Tibial artery (tissue), 4 donors: ENCODE measurements at regions not wholly inside any gene's neighbourhood (a gene's known extent, or its start where the extent isn't known, plus 50 kb on each side); places are given as distances from the start of the nearest gene placed in this dataset.
A peak's percentile ranks its signal among the peaks of the same experiment; 100 is the strongest.

Experiments used
- DNase-seq, 2 donors: peaks; one replicate each; pipeline ENCODE4 v3.0.0-alpha.2; 2019
- H3K27ac ChIP-seq, 2 donors: fragments of 200-600 bp; sonication (generic) in 1 of 2; 1 replicate in 1 of 2; 2 replicates in 1 of 2; pipeline ENCODE4 v1.5.1; 2018 to 2019; ENCODE audit warnings: mild to moderate bottlenecking in 1 of 2
- H3K27me3 ChIP-seq, 2 donors: fragments of 200-600 bp; sonication (generic) in 1 of 2; one replicate each; pipeline versions ENCODE4 v1.5.1 to v1.6.0; 2016 to 2019
- H3K36me3 ChIP-seq, 3 donors: fragments of 200-600 bp; sonication (generic) in 2 of 3; one replicate each; pipeline ENCODE4 v1.5.1; 2016 to 2019; ENCODE audit warnings: mild to moderate bottlenecking in 2 of 3
- H3K4me1 ChIP-seq, 4 donors: fragments of 200-600 bp; sonication (generic) in 2 of 4; 1 replicate in 3 of 4; 2 replicates in 1 of 4; pipeline ENCODE4 v1.5.1; 2016 to 2019
- H3K4me3 ChIP-seq, 2 donors: fragments of 200-600 bp; sonication (generic) in 1 of 2; 1 replicate in 1 of 2; 2 replicates in 1 of 2; pipeline ENCODE4 v1.5.1; 2018 to 2019; ENCODE audit warnings: mild to moderate bottlenecking in 2 of 2
- H3K9me3 ChIP-seq, 3 donors: fragments of 200-600 bp; sonication (generic) in 1 of 3; one replicate each; pipeline ENCODE4 v1.5.1; 2016 to 2019
- CTCF ChIP-seq, 2 experiments: fragments of 200-600 bp in 1 of 2; fragments of 450-650 bp in 1 of 2; IDR thresholded peaks; one replicate each; pipeline ENCODE4 v1.5.1; 2017 to 2019; ENCODE audit warnings: antibody characterized with exemption in 2 of 2, mild to moderate bottlenecking in 1 of 2, moderate library complexity in 1 of 2
- intact Hi-C: fragments of 100-400 bp; cut with DNase I; formaldehyde crosslinking; loops from one replicate; pipeline ENCODE4 v1.15.0; 2023; ENCODE audit warnings: low total_unique reads

GRCh38 chr12:46577063-46577776 is 204.6 kb upstream of the SLC38A2 start:
- Histone ChIP-seq H3K4me3 (no peak overlapping the region), H3K4me1 (peaks cover 0 to 62% (median 35%) of the 10 kb centered on the region in 4 donors), H3K36me3 (no peaks in the 10 kb centered on the region), H3K9me3 (no peaks in the 10 kb centered on the region), H3K27ac (peak overlapping the region; percentile 72), H3K27me3 (no peaks in the 10 kb centered on the region)
- no peak for TF ChIP-seq CTCF (IDR thresholded peaks at IDR 0.05)
- intact Hi-C loops = loop anchor here (10.0 kb wide), 1 partner anchor 202 kb away; the partner anchor contains the start of gene SLC38A2
- DNase-seq = no peak

GRCh38 chr12:46574847-46575246 is 202.3 kb upstream of the SLC38A2 start:
- Histone ChIP-seq H3K4me1 (peaks cover 0 to 62% (median 35%) of the 10 kb centered on the region in 4 donors), H3K9me3 (no peaks in the 10 kb centered on the region), H3K27me3 (no peaks in the 10 kb centered on the region), H3K4me3 (no peak overlapping the region), H3K27ac (peak overlapping the region in 1 of 2 donors; percentile 0), H3K36me3 (no peaks in the 10 kb centered on the region)
- no peak for TF ChIP-seq CTCF (IDR thresholded peaks at IDR 0.05)
- no peak for DNase-seq
- intact Hi-C loops = loop anchor here (10.0 kb wide), 1 partner anchor 200 kb away; the partner anchor contains the start of gene SLC38A2

GRCh38 chr12:46573347-46573658 is 200.7 kb upstream of the SLC38A2 start:
- TF ChIP-seq CTCF (IDR thresholded peaks at IDR 0.05) = no peak
- Histone ChIP-seq H3K4me1 (peaks cover 0 to 52% (median 23%) of the 10 kb centered on the region in 4 donors), H3K4me3 (no peak overlapping the region), H3K9me3 (peaks cover 0 to 4% (median 3%) of the 10 kb centered on the region in 3 donors), H3K27ac (peak overlapping the region; percentile 28 to 45), H3K36me3 (no peaks in the 10 kb centered on the region), H3K27me3 (no peaks in the 10 kb centered on the region)
- intact Hi-C loops = loop anchor here (10.0 kb wide), 1 partner anchor 199 kb away; the partner anchor contains the start of gene SLC38A2
- DNase-seq = no peak

GRCh38 chr12:46572644-46573346 is 200.2 kb upstream of the SLC38A2 start:
- peaks cover 0 to 2% (median 0%) of the 10 kb centered on the region in 3 donors for H3K36me3 ChIP-seq
- TF ChIP-seq CTCF (IDR thresholded peaks at IDR 0.05) = no peak
- intact Hi-C loops = loop anchor here (10.0 kb wide), 1 partner anchor 198 kb away; the partner anchor contains the start of gene SLC38A2
- no peaks in the 10 kb centered on the region for H3K27me3 ChIP-seq
- H3K9me3 ChIP-seq = peaks cover 0 to 9% (median 8%) of the 10 kb centered on the region in 3 donors
- H3K4me3 ChIP-seq = no peak overlapping the region
- DNase-seq = no peak
- peaks cover 0 to 47% (median 20%) of the 10 kb centered on the region in 4 donors for H3K4me1 ChIP-seq
- H3K27ac ChIP-seq = peak overlapping the region; percentile 28 to 45

- Histone ChIP-seq H3K27me3 (no peaks in the 10 kb centered on the region), H3K4me3 (no peak overlapping the region), H3K27ac (no peak overlapping the region), H3K4me1 (peaks cover 0 to 35% (median 12%) of the 10 kb centered on the region in 4 donors), H3K9me3 (peaks cover 0 to 17% (median 9%) of the 10 kb centered on the region in 3 donors), H3K36me3 (peaks cover 0 to 7% (median 0%) of the 10 kb centered on the region in 3 donors)
- intact Hi-C loops = loop anchor here (10.0 kb wide), 1 partner anchor 197 kb away; the partner anchor contains the start of gene SLC38A2
- no peak for TF ChIP-seq CTCF (IDR thresholded peaks at IDR 0.05)
- DNase-seq = no peak
Observed at GRCh38 chr12:46571608-46572007, 199.0 kb upstream of the SLC38A2 start.
